A673 (cell line): ENCODE measurements at regions not wholly inside any gene's neighbourhood (a gene's known extent, or its start where the extent isn't known, plus 50 kb on each side); places are given as distances from the start of the nearest gene placed in this dataset.

Source experiments
- BruUV-seq: library from RNA; stranded (reverse); fragments of 400-500 nt; replicated peaks from 2 replicates; lab custom pipeline; 2021; lab: Mats Ljungman, UMichigan
- CTCF ChIA-PET: fragments of 300-600 bp; sonication (Branson Sonifier 250); formaldehyde crosslinking; loops from one replicate; lab custom pipeline; 2022; ENCODE audit warnings: antibody characterized with exemption; lab: Charles Lee
- POLR2A ChIA-PET: fragments of 300-600 bp; sonication (Branson Sonifier 250); formaldehyde crosslinking; loops from one replicate; lab custom pipeline; 2022; ENCODE audit warnings: antibody characterized with exemption; ENCODE audit not compliant: low non-redundant PET; lab: Charles Lee
- DNase-seq: peaks from one replicate; pipeline ENCODE4 v3.0.0-alpha.2; 2015; ENCODE audit warnings: low spot score
- H3K27ac ChIP-seq: fragments of 200-600 bp; sonication (generic); 2 replicates; pipeline ENCODE4 v1.5.1; 2016; ENCODE audit warnings: mixed run types, low read depth, mild to moderate bottlenecking, mixed read lengths, antibody characterized with exemption, low read length; ENCODE audit not compliant: poor library complexity, severe bottlenecking
- H3K27me3 ChIP-seq: fragments of 200-600 bp; sonication (generic); replicated peaks from 2 replicates; pipeline ENCODE4 v1.6.1; 2017; ENCODE audit warnings: mixed run types, low read depth, mild to moderate bottlenecking, mixed read lengths, antibody characterized with exemption, low read length; ENCODE audit not compliant: insufficient read depth, poor library complexity
- H3K36me3 ChIP-seq: fragments of 200-600 bp; sonication (generic); 2 replicates; pipeline ENCODE4 v1.6.1; 2016; ENCODE audit warnings: mixed run types, mild to moderate bottlenecking, mixed read lengths, antibody characterized with exemption, low read length; ENCODE audit not compliant: insufficient read depth, poor library complexity, severe bottlenecking
- H3K4me1 ChIP-seq: fragments of 200-600 bp; sonication (generic); 2 replicates; pipeline ENCODE4 v1.6.1; 2017; ENCODE audit warnings: mixed run types, mild to moderate bottlenecking, mixed read lengths, antibody characterized with exemption, low read length; ENCODE audit not compliant: insufficient read depth, poor library complexity, severe bottlenecking
- H3K4me3 ChIP-seq: fragments of 200-600 bp; sonication (generic); 2 replicates; pipeline ENCODE4 v1.5.1; 2016; ENCODE audit warnings: low read depth, mixed run types, mild to moderate bottlenecking, mixed read lengths, low read length; ENCODE audit not compliant: poor library complexity, severe bottlenecking
- H3K9me3 ChIP-seq: fragments of 200-600 bp; sonication (generic); 2 replicates; pipeline ENCODE4 v1.6.1; 2016; ENCODE audit warnings: mixed run types, low read depth, mild to moderate bottlenecking, mixed read lengths, antibody characterized with exemption, low read length; ENCODE audit not compliant: poor library complexity, severe bottlenecking
- CTCF ChIP-seq: fragments of 300-800, 200-600 bp; sonication (generic); conservative IDR thresholded peaks from 2 replicates; pipeline ENCODE4 v1.5.1; 2017; ENCODE audit warnings: low read depth, mild to moderate bottlenecking, antibody characterized with exemption, low read length, moderate library complexity, mixed read lengths
- EZH2 ChIP-seq: fragments of 200-600 bp; sonication (generic); IDR thresholded peaks from 2 replicates; pipeline ENCODE4 v1.6.1; 2017; ENCODE audit warnings: borderline replicate concordance, low read depth, mild to moderate bottlenecking, mixed read lengths, antibody characterized with exemption, low read length; ENCODE audit not compliant: poor library complexity, severe bottlenecking
- intact Hi-C: fragments of 100-400 bp; cut with micrococcal nuclease; formaldehyde crosslinking; loops from one replicate; pipeline ENCODE4 v1.10.0; 2022; ENCODE audit not compliant: unreplicated experiment

- CTCF ChIA-PET: no interaction called here
- H3K4me1 ChIP-seq: no peaks in the 10 kb centered on the region
- POLR2A ChIA-PET: no interaction called here
- H3K9me3 ChIP-seq: no peaks in the 10 kb centered on the region
- no TSS peak for BruUV-seq
- no peak overlapping the region for H3K27ac ChIP-seq
- intact Hi-C loops: no loop called here
- no peak overlapping the region for H3K4me3 ChIP-seq
- no peak for DNase-seq
- TF ChIP-seq CTCF (no peak), EZH2 (no peak)
- no peaks in the 10 kb centered on the region for H3K27me3 ChIP-seq
- no peaks in the 10 kb centered on the region for H3K36me3 ChIP-seq
Observed at GRCh38 chr1:212495766-212496494, 63.2 kb downstream of the NENF start.

DNA sequence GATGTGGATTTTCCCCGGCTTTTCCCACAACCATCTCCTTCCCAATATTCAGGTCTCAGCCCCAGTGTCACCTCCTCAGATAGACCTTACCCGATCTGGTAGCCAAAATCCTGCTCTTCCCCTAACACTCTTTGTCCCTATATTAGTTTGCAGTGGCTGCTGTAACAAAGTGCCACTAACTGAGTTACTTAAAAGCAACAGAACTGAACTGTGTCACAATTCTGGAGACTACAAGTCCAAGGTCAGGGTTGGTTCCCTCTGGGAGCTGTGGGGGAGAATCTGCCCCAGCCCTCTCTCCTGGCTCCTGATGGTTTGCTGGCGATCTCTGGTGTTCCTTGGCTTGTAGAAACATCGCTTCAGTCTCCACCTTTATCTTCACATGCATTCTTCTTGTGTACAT lies 64.0 kb downstream of the NENF start:
- Histone ChIP-seq H3K4me3 (no peak overlapping the region), H3K9me3 (no peaks in the 10 kb centered on the region), H3K27ac (no peak overlapping the region), H3K4me1 (no peaks in the 10 kb centered on the region), H3K36me3 (no peaks in the 10 kb centered on the region), H3K27me3 (no peaks in the 10 kb centered on the region)
- ChIA-PET CTCF (no interaction called here), POLR2A (no interaction called here)
- BruUV-seq: no TSS peak
- no peak for TF ChIP-seq CTCF
- no peak for TF ChIP-seq EZH2
- intact Hi-C loops: no loop called here
- no peak for DNase-seq

GRCh38 chr1:212497553-212497952 lies 64.8 kb downstream of the NENF start:
- H3K36me3 ChIP-seq: no peaks in the 10 kb centered on the region
- DNase-seq: no peak
- H3K9me3 ChIP-seq: no peaks in the 10 kb centered on the region
- BruUV-seq: no TSS peak
- intact Hi-C loops: no loop called here
- H3K4me1 ChIP-seq: no peaks in the 10 kb centered on the region
- TF ChIP-seq EZH2: no peak
- TF ChIP-seq CTCF: no peak
- H3K27me3 ChIP-seq: no peaks in the 10 kb centered on the region
- ChIA-PET CTCF (no interaction called here), POLR2A (no interaction called here)
- H3K27ac ChIP-seq: no peak overlapping the region
- no peak overlapping the region for H3K4me3 ChIP-seq
